ENCODE measurements at regions not wholly inside any gene's neighbourhood (a gene's known extent, or its start where the extent isn't known, plus 50 kb on each side); places are given as distances from the start of the nearest gene placed in this dataset.

DNA sequence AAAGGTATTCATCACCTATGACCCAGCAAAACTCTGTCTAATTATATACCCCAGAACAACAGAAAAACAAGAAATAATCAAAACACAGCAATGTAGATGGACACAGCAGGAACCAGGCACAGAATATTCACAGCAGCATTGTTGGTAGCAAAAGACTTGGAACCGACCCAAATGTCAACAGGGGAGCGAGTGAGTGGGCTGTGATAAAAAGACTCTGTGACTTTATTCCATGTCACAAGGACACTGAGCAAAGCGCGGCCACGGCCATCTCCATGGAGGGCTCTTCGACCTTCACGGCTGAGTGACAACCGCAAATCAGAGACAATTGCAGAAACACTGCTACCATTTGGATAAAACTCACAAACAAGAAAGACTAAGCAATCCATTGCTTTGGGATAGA, 1373.1 kb downstream of the TBC1D22A start:
- TF ChIP-seq EZH2phosphoT487 (IDR thresholded peaks at IDR 0.05; ENCODE audit: unreplicated experiment) (no peak), CTCF (conservative IDR thresholded peaks at IDR 0.05; ENCODE audit: low read depth in 2 of 2) (no peak), EZH2 (IDR thresholded peaks at IDR 0.05; ENCODE audit: low read depth, unreplicated experiment) (no peak), CREB1 (CRISPR knock-in tag; IDR thresholded peaks at IDR 0.05; ENCODE audit: low read depth) (no peak), POLR2AphosphoS5 (IDR thresholded peaks at IDR 0.05; ENCODE audit: low read depth) (no peak), ETS1 (IDR thresholded peaks at IDR 0.05) (no peak), JUNB (IDR thresholded peaks at IDR 0.05; ENCODE audit: unreplicated experiment) (no peak), STAT1 (IDR thresholded peaks at IDR 0.05; ENCODE audit: unreplicated experiment) (no peak)
- TF ChIP-seq, protein P1, sequence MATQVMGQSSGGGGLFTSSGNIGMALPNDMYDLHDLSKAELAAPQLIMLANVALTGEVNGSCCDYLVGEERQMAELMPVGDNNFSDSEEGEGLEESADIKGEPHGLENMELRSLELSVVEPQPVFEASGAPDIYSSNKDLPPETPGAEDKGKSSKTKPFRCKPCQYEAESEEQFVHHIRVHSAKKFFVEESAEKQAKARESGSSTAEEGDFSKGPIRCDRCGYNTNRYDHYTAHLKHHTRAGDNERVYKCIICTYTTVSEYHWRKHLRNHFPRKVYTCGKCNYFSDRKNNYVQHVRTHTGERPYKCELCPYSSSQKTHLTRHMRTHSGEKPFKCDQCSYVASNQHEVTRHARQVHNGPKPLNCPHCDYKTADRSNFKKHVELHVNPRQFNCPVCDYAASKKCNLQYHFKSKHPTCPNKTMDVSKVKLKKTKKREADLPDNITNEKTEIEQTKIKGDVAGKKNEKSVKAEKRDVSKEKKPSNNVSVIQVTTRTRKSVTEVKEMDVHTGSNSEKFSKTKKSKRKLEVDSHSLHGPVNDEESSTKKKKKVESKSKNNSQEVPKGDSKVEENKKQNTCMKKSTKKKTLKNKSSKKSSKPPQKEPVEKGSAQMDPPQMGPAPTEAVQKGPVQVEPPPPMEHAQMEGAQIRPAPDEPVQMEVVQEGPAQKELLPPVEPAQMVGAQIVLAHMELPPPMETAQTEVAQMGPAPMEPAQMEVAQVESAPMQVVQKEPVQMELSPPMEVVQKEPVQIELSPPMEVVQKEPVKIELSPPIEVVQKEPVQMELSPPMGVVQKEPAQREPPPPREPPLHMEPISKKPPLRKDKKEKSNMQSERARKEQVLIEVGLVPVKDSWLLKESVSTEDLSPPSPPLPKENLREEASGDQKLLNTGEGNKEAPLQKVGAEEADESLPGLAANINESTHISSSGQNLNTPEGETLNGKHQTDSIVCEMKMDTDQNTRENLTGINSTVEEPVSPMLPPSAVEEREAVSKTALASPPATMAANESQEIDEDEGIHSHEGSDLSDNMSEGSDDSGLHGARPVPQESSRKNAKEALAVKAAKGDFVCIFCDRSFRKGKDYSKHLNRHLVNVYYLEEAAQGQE (IDR thresholded peaks at IDR 0.05; ENCODE audit: unreplicated experiment), result no peak

Measured in GM23338 (cell line).